Small intestine (tissue), 7 donors: ENCODE measurements at regions not wholly inside any gene's neighbourhood (a gene's known extent, or its start where the extent isn't known, plus 50 kb on each side); places are given as distances from the start of the nearest gene placed in this dataset.
A peak's percentile ranks its signal among the peaks of the same experiment; 100 is the strongest.

Source experiments
- DNase-seq, 2 donors: peaks; one replicate each; pipeline versions ENCODE4 v3.0.0 to v3.0.0-alpha.2; 2013
- FAIRE-seq: peaks from 2 replicates; lab custom pipeline; 2012; peaks lifted over from hg19 to GRCh38; lab: Jason Lieb, UNC
- H3K27ac ChIP-seq, 3 donors: one replicate each; pipeline ENCODE4 v1.5.1; 2013; ENCODE audit warnings: low read length in 2 of 3, mild to moderate bottlenecking in 2 of 3, control low read depth in 1 of 3, inconsistent platforms in 1 of 3, low read depth in 1 of 3, moderate library complexity in 1 of 3
- H3K27me3 ChIP-seq, 3 donors: one replicate each; pipeline ENCODE4 v1.6.1; 2013; ENCODE audit warnings: low read length in 3 of 3, inconsistent platforms in 1 of 3; ENCODE audit not compliant: control insufficient read depth in 3 of 3, insufficient read depth in 3 of 3
- H3K36me3 ChIP-seq, 3 donors: one replicate each; pipeline ENCODE4 v1.6.1; 2013; ENCODE audit warnings: low read length in 3 of 3, inconsistent platforms in 1 of 3, low read depth in 1 of 3, mild to moderate bottlenecking in 1 of 3, moderate library complexity in 1 of 3; ENCODE audit not compliant: control insufficient read depth in 3 of 3, insufficient read depth in 2 of 3
- H3K4me1 ChIP-seq, 3 donors: one replicate each; pipeline ENCODE4 v1.6.1; 2013; ENCODE audit warnings: low read length in 2 of 3, inconsistent platforms in 1 of 3, low read depth in 1 of 3, mild to moderate bottlenecking in 1 of 3, moderate library complexity in 1 of 3; ENCODE audit not compliant: control insufficient read depth in 3 of 3, insufficient read depth in 2 of 3
- H3K4me3 ChIP-seq, 3 donors: one replicate each; pipeline ENCODE4 v1.5.1; 2013; ENCODE audit warnings: low read length in 3 of 3, control low read depth in 1 of 3, inconsistent platforms in 1 of 3, low read depth in 1 of 3, mild to moderate bottlenecking in 1 of 3, moderate library complexity in 1 of 3
- H3K9me3 ChIP-seq, 2 donors: one replicate each; pipeline ENCODE4 v1.6.1; 2013; ENCODE audit warnings: low read depth in 1 of 2, low read length in 1 of 2; ENCODE audit not compliant: control insufficient read depth in 2 of 2, insufficient read depth in 1 of 2
- WGBS, 3 donors: extraction: QIAGEN DNeasy Blood & Tissue Kit; methylation state at CpG; one replicate each; pipeline ENCODE4 v1.1.7; 2013; 5-methylcytosine and 5-hydroxymethylcytosine counted together
- donor health status: healthy with polysubstance abuse.
- donor health status: control.
- donor health status: control.
- donor health status: Bipolar disorder and iron deficiency.
- donor health status: healthy.

GRCh38 chr16:7938175-7938574 lies 605.5 kb downstream of the RBFOX1 start:
- FAIRE-seq (no peak), DNase-seq (no peak)
- no peaks in the 10 kb centered on the region for H3K27me3 ChIP-seq
- H3K36me3 ChIP-seq: no peaks in the 10 kb centered on the region
- H3K4me1 ChIP-seq: no peaks in the 10 kb centered on the region
- no peak overlapping the region for H3K4me3 ChIP-seq
- H3K9me3 ChIP-seq: no peaks in the 10 kb centered on the region
- WGBS, 3 donors: 63 to 77% (median 67%) methylated on average over 7 of the region's 7 CpGs
- H3K27ac ChIP-seq: no peak overlapping the region

GRCh38 chr16:7921345-7921744 lies 588.7 kb downstream of the RBFOX1 start:
- Histone ChIP-seq H3K27me3 (no peaks in the 10 kb centered on the region), H3K4me1 (no peaks in the 10 kb centered on the region), H3K27ac (no peak overlapping the region), H3K9me3 (no peaks in the 10 kb centered on the region), H3K36me3 (no peaks in the 10 kb centered on the region), H3K4me3 (no peak overlapping the region)
- DNase-seq (peak; percentile 16 to 29), FAIRE-seq (no peak)
- WGBS, 3 donors: 16 to 61% (median 39%) methylated on average over 4 of the region's 4 CpGs

- 87 to 97% (median 96%) methylated on average over 2 of the region's 2 CpGs for WGBS, 3 donors
- FAIRE-seq: no peak
Observed at GRCh38 chr16:7919782-7920181, 587.1 kb downstream of the RBFOX1 start.

GRCh38 chr16:7914748-7915147 lies 582.1 kb downstream of the RBFOX1 start:
- DNase-seq (peak; percentile 74 to 76), FAIRE-seq (no peak)
- Histone ChIP-seq H3K36me3 (no peaks in the 10 kb centered on the region), H3K4me1 (peaks cover 0 to 6% (median 0%) of the 10 kb centered on the region in 3 donors), H3K27me3 (no peaks in the 10 kb centered on the region), H3K4me3 (no peak overlapping the region), H3K27ac (no peak overlapping the region), H3K9me3 (no peaks in the 10 kb centered on the region)

More at GRCh38 chr16:7919782-7920181, 587.1 kb downstream of the RBFOX1 start:
- DNase-seq: no peak
- Histone ChIP-seq H3K27ac (no peak overlapping the region), H3K4me3 (no peak overlapping the region), H3K27me3 (no peaks in the 10 kb centered on the region), H3K4me1 (peaks cover 0 to 6% (median 0%) of the 10 kb centered on the region in 3 donors), H3K36me3 (no peaks in the 10 kb centered on the region), H3K9me3 (no peaks in the 10 kb centered on the region)

- 92 to 96% (median 93%) methylated on average over 3 of the region's 3 CpGs for WGBS, 3 donors
- Histone ChIP-seq H3K27ac (no peak overlapping the region), H3K9me3 (no peaks in the 10 kb centered on the region), H3K4me1 (peaks cover 0 to 6% (median under 1%) of the 10 kb centered on the region in 3 donors), H3K36me3 (no peaks in the 10 kb centered on the region), H3K27me3 (no peaks in the 10 kb centered on the region), H3K4me3 (no peak overlapping the region)
- no peak for FAIRE-seq
- DNase-seq: no peak
Observed at GRCh38 chr16:7912132-7912531, 579.5 kb downstream of the RBFOX1 start.

- H3K4me1 ChIP-seq: peaks cover 0 to 3% (median 2%) of the 10 kb centered on the region in 3 donors
- WGBS, 3 donors: 66 to 76% (median 68%) methylated on average over 7 of the region's 7 CpGs
- no peak for DNase-seq
- no peak for FAIRE-seq
- no peak overlapping the region for H3K4me3 ChIP-seq
- no peaks in the 10 kb centered on the region for H3K27me3 ChIP-seq
- no peaks in the 10 kb centered on the region for H3K9me3 ChIP-seq
- no peaks in the 10 kb centered on the region for H3K36me3 ChIP-seq
- no peak overlapping the region for H3K27ac ChIP-seq
Observed at GRCh38 chr16:7910116-7910515, 577.5 kb downstream of the RBFOX1 start.

GRCh38 chr16:7888411-7888810 lies 555.8 kb downstream of the RBFOX1 start:
- FAIRE-seq (no peak), DNase-seq (no peak)
- no peaks in the 10 kb centered on the region for H3K4me1 ChIP-seq
- no peaks in the 10 kb centered on the region for H3K27me3 ChIP-seq
- no peak overlapping the region for H3K4me3 ChIP-seq
- 24 to 49% (median 45%) methylated on average over 1 of the region's 1 CpG for WGBS, 3 donors
- no peaks in the 10 kb centered on the region for H3K9me3 ChIP-seq
- no peaks in the 10 kb centered on the region for H3K36me3 ChIP-seq
- no peak overlapping the region for H3K27ac ChIP-seq

- Histone ChIP-seq H3K27me3 (no peaks in the 10 kb centered on the region), H3K36me3 (no peaks in the 10 kb centered on the region), H3K4me1 (no peaks in the 10 kb centered on the region), H3K27ac (no peak overlapping the region), H3K9me3 (no peaks in the 10 kb centered on the region), H3K4me3 (no peak overlapping the region)
- DNase-seq: no peak
- no peak for FAIRE-seq
- 37 to 45% (median 42%) methylated on average over 2 of the region's 2 CpGs for WGBS, 3 donors
Observed at GRCh38 chr16:7887316-7887715, 554.7 kb downstream of the RBFOX1 start.

GRCh38 chr16:7871979-7872378 lies 539.3 kb downstream of the RBFOX1 start:
- Histone ChIP-seq H3K36me3 (no peaks in the 10 kb centered on the region), H3K4me1 (no peaks in the 10 kb centered on the region), H3K27ac (no peak overlapping the region), H3K4me3 (no peak overlapping the region), H3K9me3 (no peaks in the 10 kb centered on the region), H3K27me3 (no peaks in the 10 kb centered on the region)
- WGBS, 3 donors: 74 to 80% (median 76%) methylated on average over 2 of the region's 2 CpGs
- DNase-seq: no peak
- no peak for FAIRE-seq
